Eye (tissue), 1 donor: ENCODE measurements at regions not wholly inside any gene's neighbourhood (a gene's known extent, or its start where the extent isn't known, plus 50 kb on each side); places are given as distances from the start of the nearest gene placed in this dataset.
A peak's percentile ranks its signal among the peaks of the same experiment; 100 is the strongest.
"Not testable (repeated sequence)": the region's sequence is repeated elsewhere in the genome, so short reads cannot be mapped to it uniquely, and the experiment has no call there.

Experiments
- DNase-seq: peaks from one replicate; pipeline ENCODE4 v3.0.0-alpha.2; 2015

DNA sequence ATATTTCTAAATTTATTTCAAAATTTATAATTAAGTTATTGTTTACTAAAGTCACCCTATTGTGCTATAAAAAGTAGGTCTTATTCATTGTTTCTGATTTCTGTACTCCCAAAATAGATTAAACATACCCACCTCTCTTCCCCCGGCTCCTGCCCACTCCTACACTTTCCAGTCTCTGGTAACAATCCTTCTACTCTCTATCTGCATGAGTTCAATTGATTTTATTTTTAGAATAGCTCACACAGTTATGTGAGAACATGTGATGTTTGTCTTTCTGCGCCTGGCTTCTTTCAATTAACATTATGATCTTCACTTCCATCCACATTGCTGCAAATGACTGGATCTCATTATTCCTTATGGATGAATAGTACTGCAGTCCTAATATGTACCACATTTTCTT is 269.3 kb downstream of the ACTRT1 start:
- DNase-seq = no peak

DNA sequence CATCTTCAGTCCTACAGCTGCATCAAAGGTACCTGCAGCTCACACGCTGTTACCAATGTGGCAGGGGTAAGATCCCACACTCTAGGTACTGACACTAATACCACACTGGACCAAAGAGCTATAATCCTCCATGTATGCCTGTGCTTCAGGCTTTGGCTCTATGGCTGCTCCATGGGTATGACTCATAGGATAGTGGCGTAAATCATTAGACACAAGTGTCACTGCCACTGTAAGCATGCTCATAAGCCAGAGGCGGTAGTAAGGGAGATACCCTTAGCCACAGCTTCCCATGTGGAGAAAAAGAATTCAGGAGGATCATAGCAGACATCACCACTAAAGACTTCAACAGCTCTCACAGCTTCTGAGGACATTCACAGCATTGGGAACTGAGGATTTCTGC is 287.5 kb downstream of the ACTRT1 start:
- no peak for DNase-seq

DNA sequence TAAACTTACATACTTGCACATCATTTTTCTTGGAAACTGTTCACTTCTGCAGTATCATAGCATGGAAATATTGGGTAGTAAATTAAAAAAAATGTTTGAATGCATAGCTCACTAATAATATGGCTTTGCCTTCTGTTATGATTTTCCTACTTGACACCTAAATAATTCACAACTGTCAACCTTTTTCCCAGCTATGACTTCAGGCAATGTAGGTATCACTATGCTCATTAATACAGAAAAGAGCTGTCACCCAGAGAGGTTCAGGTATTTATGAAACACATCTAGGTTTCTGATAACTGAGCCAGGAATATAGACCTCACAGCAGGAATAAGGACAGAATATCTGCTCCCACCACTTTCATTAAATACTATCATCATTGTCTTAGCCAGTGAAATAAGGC is 289.5 kb downstream of the ACTRT1 start:
- DNase-seq = no peak

DNA sequence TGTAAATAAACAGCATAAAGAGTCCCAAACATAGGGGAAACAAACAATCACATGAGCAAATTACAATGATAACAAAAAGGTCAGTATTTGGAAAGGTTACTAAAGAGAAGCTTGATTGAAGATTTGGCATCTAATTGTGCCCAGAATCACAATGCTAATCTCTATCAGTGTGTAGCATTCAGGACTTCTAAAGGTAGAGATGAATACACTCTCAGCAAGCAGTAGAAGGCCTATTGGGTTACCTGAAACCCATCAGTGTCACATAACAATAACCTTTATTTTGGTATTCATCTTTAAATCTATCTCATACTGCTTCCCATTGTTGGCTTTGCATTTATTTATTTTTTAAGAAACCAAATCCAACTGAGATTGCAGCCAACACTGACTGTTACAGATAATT is 319.5 kb downstream of the ACTRT1 start:
- no peak for DNase-seq

DNA sequence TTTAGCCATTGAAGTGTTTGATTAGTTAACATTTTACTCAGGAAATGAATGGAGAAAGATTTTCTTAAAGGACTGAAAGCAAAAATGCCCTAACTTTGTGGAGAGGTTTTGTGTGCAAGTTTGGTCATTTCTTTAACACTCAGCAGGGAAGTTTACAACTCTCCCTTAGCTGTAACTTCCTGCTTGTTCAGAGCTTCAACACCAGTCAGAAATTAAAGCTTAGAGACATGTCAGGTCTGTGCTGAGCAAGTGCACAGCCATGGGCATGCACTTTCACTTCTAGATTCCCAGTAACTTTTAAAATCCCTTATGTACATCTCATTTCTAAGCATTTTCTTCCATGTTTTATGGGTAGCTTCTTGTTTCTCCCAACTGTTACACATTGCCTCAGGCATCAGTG is 326.0 kb downstream of the ACTRT1 start:
- DNase-seq = no peak

DNA sequence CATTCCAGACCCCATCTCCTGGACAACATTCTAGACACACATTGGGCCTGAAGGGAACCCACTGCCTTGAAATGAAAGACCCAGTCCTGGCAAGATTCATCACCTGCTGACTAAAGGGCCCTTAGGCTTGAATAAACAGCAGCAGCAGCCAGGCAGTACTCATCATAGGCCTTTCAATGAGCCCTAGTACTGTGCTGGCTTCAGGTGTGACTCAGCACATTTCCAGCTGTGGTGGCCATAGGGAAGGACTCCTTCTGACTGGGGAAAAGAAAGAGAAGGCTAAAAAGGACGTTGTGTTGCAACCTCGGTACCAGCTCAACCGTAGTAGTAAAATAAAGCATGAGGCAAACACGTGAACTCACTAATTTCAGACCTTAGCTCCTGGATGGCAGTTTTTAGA is 344.0 kb downstream of the ACTRT1 start:
- DNase-seq = no peak

DNA sequence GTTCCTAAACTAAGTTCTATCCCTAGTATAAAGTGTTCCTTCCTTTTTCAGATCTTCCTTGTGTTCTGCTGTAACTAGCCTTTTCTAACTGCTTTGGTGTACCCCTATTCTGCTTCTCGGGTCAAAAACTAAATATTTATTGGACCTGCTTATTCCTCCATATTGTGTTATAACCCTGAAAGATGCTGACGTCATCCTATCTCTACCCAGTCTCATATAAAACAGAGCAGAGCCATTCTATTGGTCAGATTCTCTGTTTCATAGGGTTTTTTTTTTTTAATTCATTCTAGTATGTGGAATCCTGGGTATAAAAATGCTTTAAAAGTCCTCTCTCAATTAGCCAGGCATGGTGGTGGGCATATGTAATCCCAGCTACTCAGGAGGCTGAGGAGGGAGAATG is 349.7 kb downstream of the ACTRT1 start:
- DNase-seq = no peak

DNA sequence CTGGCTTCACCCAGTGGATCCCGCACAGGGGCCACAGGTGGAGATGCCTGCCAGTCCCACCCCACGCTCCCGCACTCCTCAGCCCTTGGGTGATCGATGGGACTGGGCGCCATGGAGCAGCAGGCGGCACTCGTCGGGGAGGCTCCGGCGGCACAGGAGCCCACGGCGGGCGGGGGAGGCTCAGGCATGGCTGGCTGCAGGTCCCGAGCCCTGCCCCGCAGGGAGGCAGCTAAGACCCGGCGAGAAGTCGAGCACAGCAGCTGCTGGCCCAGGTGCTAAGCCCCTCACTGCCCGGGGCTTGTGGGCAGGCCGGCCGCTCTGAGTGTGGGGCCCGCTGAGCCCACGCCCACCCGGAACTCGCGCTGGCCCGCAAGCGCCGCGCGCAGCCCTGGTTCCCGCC is 389.3 kb downstream of the ACTRT1 start:
- not testable (repeated sequence) for DNase-seq

DNA sequence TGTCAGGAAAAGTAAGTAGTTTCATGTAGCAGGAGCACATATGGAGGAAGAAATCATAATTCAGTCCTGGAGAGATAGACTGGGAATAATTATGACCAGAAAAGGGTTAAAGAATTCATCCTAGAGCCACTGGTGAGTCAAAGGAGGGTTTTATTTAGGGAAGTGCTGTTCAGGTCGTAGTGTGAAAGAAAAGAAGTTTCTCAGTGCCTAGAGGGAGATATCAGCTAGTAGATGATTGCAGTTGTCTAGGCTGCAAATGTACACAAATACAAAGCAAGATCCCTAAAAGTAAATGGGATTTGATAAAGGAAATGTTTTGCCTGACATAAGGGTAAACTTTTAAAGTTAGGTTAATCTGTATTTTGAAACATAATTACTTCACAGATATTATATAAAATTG is 403.2 kb downstream of the ACTRT1 start:
- no peak for DNase-seq

DNA sequence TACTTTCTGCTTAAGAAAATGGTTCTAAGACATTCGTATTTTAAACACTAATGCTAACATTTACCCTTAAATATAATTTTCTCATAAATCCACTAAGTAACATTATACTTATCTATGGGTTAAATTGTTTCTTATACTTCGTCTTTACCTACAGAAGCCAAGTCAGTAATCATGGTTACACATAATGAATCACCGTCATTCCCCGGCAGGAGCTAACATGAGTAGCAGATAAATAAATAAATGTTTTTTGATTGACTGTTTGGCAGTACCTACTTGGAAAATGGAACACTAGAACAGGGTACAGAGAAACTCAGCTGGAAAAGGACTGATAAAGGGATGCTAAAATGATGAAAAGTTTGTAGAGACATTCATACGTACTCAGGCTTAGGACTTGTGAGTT is 430.4 kb downstream of the ACTRT1 start:
- DNase-seq = no peak

DNA sequence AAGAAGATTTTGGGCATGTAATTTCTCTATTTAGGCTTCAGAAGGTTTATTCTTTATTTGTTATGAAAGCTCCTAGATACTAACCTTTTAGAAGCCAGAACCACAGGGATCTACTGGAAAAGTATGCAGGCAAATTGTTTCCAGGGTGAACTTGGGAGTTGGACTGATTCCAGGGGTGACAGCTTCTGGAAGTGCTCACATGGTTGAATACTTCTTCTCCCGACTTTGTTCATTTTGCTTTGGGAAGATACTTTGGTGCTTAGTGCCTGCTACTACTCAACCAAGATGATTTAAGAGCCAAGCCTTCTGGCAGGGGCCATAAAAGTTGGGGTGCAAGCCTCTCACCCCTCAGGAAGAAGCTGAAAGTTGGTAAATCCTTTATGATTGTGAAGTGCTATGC is 445.6 kb downstream of the ACTRT1 start:
- no peak for DNase-seq

DNA sequence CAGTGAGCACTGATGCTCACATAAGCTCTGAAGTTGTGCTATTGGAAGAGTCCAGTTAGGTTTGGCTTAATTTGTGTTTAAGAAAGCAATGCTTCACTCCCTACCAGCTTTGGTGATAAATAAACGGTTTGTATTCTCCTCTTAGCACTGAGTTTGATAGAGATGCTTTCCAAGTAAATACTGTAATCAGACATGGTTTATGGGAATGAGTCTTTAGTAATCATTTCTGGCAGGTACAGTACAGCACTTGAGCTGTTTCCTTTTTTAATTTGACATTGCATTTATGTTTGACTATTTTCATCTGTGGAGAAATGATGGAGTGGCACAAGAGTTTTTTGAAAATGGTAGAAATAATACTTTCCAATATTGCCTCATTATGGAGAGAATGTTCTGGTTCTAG is 455.3 kb downstream of the ACTRT1 start:
- DNase-seq = no peak

DNA sequence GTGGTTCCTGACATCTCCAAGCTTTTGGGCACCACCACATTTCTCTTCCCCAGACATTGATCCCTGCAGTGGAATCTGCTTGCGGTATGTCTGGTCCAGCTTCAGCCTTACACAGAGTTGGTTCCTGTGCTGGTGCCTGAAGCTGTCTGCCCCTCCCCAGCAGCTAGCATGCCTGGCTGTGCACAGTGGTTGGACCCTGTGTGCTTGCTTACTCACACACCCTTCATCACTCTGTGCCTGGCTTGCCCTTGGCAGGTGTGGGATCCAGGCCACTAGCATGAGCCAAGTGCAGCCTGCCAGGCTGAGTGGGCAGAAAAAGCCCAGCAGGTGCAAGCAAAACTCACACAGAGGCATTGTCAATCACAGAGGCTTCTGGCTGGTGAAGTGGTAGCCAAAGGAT is 473.8 kb downstream of the ACTRT1 start:
- no peak for DNase-seq

DNA sequence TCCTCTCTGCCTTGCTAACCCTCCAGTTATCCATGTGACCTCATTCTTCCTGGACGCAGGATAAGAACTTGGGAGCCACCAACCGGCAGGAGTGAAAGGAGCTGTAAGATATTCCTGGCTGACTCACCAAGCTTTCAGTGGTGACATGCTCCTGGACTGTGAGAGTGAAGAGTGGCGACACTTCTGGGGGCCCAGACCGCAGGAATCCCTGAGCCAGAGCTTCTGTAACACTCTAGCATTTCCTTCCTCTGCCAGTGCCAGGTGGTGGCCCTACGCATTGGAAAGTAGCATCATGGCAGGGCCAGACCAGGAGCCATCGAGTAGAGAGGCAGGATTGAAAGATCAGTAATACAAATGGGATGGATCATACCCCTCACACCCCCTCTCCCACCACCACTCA is 474.3 kb downstream of the ACTRT1 start:
- DNase-seq = no peak

DNA sequence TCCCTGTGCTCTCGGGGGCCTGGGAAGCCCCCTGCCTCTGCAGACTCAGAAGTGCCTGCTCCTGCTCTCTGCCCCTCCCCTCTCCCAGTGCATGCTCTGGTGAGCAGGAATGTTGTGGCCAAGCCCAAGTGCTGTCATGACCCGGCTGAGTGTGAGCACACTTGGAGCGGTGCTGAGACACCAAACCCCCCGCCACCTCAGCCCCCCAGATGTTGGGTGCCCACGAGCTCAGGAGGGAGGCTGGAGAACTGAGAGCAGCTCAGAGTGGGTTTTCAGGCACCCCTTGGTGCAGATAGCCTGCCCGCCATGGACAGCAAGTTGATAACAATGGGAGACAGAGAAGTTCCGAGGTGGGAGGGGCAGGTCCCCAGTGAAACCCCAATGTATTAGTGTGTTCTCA is 477.4 kb downstream of the ACTRT1 start:
- no peak for DNase-seq

DNA sequence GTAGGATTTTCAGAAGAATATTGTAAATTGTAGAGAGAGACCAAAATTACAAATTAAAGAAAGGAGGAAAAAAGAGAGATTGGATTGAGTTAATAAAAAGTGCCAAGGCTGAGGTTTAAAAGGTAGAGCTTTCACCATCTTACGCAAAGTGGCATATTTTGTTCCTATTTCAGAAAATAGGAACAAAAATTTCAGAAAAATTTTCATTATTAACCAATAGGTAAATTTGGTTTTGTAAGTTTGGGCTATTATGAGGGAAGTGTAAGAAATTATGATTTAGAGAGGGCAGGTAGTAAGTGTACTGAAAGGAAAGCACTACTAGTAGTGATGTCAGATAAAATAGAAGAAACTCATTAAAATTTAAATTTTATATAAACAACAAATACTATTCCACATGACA is 479.7 kb downstream of the ACTRT1 start:
- no peak for DNase-seq

DNA sequence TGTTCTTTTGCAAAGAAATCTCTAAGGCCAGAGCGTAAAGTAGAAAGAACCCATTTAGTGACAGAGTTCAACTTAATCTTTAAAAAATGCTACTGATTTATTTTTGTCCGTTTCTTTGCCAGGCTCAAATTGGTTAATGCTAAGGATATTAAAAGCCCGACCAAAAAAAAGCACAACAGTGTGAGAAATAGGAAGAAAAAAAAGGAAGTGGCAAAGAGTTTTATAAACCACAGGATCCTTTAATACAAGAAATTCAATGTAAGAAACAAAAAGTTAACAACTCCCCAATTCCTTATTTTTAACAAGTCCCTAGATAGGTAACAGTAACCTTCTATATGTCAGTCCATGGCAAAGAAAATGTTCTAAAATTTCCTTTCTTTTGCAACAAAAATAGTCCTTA is 480.4 kb downstream of the ACTRT1 start:
- DNase-seq = no peak

DNA sequence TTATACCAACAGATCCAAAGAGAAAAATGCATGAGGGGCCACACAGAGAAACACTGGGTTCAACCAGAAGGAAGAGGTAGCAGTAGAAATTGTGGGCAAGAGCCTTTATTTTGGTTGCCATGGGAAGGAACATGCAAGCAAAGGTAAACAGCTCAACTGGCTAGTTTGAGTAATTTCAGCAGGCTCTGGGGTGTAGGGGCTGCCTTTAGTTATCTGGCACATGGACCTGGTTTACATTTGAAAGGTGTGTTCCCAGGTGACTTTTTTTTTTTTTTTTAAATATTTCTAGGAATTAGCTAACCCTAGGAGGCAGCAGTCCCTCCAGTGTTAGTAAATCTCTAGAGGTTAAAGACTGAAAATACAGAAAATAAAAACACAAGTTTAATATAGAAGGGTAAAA is 481.9 kb downstream of the ACTRT1 start:
- no peak for DNase-seq

DNA sequence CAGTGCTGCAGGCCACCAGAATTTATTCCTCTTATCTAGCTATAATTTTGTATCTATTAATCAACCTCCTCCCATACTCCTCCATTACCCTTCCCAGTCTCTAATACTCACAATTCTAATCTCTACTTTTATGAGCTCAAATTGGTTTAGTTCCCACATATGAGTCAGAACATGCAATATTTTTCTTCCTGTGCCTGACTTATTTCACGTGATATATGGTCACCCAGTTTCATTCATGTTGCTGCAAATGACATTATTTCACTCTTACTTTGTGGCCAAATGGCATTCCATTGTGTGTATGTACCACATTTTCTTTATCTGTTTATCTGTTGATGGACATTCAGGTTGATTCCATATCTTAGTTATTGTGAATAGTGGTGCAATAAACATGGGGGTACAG is 483.5 kb downstream of the ACTRT1 start:
- no peak for DNase-seq

DNA sequence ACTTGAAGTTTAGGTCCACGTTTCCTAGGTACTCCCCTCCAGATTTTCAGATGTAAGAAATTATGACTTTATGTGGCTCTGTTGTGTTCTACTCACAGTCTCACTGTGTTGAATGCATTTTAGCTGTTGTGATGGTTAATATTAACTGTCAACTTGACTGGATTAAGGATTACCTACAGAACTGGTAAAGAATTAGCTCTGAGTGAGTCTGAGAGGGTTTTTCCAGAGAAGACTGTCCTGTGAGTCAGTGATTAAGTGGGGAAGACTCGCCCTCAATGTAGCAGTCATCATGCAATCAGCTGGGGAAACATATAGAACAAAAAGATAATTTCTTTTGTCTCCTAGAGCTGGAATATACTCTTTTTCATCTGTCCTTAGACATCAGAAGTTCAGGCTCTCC is 493.4 kb downstream of the ACTRT1 start:
- no peak for DNase-seq

DNA sequence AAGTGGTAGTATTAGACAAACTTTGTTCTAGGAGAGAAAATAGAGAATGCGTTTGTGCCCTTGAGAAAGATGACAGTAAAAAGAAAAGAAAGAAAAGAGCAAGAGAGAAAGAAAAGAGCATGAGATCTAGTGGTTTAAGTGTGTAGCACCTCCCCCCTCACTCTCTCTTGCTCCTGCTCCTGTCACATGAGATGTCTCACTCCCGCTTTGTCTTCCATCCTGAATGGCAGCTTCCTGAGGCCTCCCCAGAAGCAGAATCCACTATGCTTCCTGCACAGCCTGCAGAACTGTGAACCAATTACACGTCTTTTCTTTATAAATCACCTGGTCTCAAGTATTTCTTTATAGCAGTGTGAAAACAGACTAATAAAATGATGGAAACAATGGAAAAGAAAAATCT is 499.6 kb downstream of the ACTRT1 start:
- no peak for DNase-seq

DNA sequence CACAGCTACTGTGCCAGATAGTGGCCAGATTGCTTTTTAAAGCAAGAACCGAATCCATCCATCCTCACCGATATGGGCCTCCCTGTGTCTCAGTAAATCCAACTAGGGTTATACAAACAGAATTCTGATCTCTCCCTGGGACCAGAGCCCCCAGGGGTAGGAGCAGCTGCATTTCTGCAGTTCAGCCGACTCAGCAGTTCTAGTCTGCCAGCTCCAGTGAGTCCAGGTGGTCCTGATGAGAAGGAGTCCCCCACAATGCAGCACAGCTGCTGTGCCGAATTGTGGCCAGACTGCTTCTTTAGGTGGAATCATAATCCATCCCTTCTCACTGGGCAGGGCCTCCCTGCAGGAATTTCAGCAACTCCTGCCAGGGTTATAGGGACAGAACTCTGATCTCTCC is 532.9 kb downstream of the ACTRT1 start:
- no peak for DNase-seq

DNA sequence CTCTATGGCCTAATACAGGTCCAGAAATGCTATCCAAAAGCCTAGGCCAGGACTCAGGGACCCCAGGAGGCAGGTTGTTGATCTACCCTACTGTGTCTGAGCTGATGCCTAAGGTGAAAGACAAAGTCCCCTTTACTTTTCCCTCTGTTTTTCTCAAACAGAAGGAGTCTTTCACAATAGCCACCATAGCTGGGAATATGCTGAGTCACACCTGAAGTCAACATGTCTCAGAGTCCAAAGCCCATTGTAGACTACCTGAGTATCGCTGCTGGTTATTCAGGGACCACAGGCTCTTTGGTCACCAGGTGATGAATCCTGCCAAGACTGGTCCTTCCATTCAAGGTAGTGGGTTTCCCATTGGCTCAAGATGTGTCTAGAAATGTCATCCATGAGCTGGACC is 562.2 kb downstream of the ACTRT1 start:
- DNase-seq = no peak

DNA sequence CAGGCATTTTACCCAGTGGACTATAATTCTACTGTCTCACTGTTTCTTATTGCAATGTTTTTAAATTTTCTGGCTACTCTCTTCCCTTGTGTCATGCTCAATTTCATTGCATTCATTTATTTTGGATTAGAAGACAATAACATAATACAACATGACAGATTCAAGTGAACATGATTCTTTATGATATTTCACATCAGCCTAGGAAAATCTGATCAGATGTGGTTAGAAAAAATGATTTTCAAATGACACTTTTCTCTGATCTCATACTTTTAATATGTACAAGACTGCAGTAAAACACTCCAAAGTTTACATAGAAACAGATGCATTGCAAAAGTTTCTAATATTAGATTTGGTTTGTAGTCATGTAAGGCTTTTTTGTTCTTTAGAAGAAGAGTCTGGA is 586.0 kb downstream of the ACTRT1 start:
- peak; percentile 33 for DNase-seq

DNA sequence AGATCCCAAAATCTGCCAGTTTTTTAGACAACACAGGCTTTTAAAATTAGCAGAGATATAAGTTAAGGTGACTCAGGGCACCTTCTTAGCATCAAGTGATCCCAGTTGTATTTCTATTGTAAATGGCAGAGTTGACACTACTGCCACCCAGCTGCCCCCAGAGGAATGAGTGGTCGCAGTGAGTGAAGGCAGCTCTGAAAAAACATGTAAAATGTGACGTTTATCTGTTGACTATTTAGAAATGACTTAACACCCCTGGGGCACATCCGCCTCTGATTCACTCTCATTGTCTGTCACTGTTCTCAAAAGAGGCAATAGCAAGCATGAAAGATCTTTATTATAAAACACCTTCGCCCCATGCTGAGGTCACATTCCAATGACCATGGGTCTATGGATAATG is 592.4 kb downstream of the ACTRT1 start:
- no peak for DNase-seq

DNA sequence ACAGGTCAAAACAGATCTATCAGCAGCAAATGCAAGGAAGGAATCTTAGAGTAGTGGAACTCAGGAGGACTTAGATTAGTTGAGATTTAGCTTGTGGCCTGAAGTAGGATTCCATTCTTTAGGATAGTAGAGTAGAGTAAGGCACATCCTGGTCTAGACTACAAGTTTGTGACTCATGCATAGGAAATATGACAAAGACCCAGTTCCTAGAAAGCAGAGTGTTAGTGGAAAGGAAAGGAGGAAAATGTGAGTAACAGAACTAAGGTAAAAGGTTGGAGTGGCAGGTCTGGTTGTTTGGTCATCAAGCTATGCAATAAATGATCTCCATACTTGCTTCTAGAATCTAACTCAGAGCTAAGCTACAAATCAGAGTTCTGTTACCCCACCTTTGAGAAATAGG is 595.0 kb downstream of the ACTRT1 start:
- no peak for DNase-seq
